WI38 (cell line): ENCODE measurements at regions not wholly inside any gene's neighbourhood (a gene's known extent, or its start where the extent isn't known, plus 50 kb on each side); places are given as distances from the start of the nearest gene placed in this dataset.

Experiments
- H3K4me3 ChIP-seq: 2 replicates; pipeline ENCODE4 v1.5.1; 2011; ENCODE audit warnings: low read depth, mild to moderate bottlenecking, control low read depth, low read length
- TF ChIP-seq, protein P1 (sequence below): IDR thresholded peaks from 2 replicates; pipeline ENCODE4 v1.5.1; 2012; ENCODE audit warnings: low read depth, mild to moderate bottlenecking, control low read depth, low read length

- TF ChIP-seq, protein P1, sequence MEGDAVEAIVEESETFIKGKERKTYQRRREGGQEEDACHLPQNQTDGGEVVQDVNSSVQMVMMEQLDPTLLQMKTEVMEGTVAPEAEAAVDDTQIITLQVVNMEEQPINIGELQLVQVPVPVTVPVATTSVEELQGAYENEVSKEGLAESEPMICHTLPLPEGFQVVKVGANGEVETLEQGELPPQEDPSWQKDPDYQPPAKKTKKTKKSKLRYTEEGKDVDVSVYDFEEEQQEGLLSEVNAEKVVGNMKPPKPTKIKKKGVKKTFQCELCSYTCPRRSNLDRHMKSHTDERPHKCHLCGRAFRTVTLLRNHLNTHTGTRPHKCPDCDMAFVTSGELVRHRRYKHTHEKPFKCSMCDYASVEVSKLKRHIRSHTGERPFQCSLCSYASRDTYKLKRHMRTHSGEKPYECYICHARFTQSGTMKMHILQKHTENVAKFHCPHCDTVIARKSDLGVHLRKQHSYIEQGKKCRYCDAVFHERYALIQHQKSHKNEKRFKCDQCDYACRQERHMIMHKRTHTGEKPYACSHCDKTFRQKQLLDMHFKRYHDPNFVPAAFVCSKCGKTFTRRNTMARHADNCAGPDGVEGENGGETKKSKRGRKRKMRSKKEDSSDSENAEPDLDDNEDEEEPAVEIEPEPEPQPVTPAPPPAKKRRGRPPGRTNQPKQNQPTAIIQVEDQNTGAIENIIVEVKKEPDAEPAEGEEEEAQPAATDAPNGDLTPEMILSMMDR: no peak
- H3K4me3 ChIP-seq: no peak overlapping the region
Measured at GRCh38 chr5:84695330-84695729, 310.6 kb upstream of the EDIL3 start.

DNA sequence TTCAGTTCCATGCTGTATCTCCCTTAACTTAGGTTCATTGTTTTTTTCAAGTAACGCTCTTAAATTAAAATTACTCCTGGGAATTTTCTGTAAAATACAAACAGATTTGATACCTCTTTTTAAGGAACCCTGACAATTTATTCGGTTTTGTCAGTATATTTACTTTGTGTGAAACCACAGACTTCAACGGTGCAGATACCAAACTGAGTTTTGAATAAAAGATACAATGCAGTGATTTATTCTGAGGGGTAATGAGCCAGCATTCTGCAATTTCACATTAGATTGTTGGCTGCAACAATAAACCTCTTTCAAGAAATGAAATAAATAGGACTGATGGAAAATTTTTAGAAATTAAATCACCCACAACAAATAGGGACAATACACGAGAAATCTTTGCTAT lies 308.6 kb upstream of the EDIL3 start:
- no peak overlapping the region for H3K4me3 ChIP-seq
- TF ChIP-seq, protein P1: no peak

GRCh38 chr5:84688566-84688965 lies 303.9 kb upstream of the EDIL3 start:
- no peak overlapping the region for H3K4me3 ChIP-seq
- TF ChIP-seq, protein P1: no peak

DNA sequence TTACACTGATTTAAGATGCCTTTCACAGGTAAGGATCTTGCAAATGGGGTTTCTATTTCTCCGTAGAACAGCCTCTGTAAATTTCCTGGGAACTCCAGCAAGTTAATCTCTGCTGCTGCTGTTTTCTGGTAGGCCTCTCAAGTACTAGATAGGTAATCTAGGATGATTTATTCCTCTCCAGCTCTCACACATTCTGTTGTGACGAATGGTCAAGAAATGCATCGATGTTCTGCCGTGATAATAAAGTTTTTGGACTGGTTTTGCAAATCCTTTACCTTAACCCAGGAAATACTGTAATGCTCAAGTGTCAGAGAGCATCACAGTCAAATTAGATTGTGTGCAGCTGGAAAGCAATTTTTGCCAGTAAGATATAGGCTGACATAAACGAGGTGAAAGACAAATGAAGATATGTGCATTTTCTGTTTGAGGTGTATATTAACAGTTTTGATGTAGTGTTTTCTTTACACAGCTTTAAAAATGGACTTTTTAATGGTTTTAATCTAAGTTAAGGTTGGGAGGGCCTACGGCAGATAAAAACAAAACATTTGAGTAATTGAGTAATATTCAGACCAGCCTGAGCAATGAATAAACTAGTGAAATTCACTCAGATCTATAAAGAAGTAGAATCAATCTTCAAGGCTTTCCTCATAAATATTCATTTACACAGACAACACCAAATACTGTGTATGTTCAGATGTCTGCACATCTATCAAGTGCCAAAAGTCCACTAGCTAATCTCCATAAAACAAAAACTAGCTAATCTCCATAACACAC lies 300.6 kb upstream of the EDIL3 start:
- no peak overlapping the region for H3K4me3 ChIP-seq
- TF ChIP-seq, protein P1: no peak

GRCh38 chr5:84683594-84683993 lies 298.9 kb upstream of the EDIL3 start:
- TF ChIP-seq, protein P1: no peak
- H3K4me3 ChIP-seq: no peak overlapping the region

DNA sequence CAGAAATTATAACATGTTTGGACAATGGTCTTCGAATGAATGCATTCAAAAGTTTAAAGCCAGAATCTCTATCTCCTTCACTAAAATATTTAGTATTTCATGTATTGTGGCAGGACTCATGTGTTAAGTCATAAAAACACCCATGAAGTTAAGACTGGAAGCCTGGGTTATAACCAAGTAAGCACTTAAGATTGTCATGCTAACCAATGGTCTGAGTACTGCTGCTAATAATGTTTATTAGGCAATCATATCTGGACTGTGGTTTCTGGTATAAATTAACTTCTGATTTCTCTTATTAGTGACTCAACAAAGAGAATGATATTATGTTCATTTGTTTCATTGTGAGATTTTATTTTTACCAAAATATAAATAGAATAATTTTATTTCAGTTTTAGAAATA lies 297.9 kb upstream of the EDIL3 start:
- TF ChIP-seq, protein P1: no peak
- H3K4me3 ChIP-seq: no peak overlapping the region

DNA sequence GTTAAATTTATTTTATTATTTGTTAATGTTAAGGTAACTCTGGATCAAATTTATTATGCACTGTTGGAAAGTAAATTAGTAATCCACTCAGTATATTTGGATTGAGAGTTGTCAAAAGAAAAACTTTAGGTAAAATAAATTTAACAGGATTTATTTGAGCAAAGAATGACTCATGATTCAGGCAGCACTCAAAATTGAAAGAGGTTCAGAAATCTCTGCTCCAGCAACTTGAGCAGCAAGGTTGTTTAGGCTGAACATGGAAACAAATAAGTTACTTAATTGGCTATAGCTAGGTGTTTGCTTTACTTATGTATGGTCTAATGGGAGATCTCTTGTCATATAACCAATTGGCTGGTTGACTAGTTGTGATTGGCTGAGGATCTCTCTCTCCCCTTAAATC lies 296.2 kb upstream of the EDIL3 start:
- H3K4me3 ChIP-seq: no peak overlapping the region
- TF ChIP-seq, protein P1: no peak
